ENCODE measurements at regions not wholly inside any gene's neighbourhood (a gene's known extent, or its start where the extent isn't known, plus 50 kb on each side); places are given as distances from the start of the nearest gene placed in this dataset.

GRCh38 chr1:200245473-200245872, 164.4 kb downstream of the ZNF281 start:
- Histone ChIP-seq H3K36me3 (ENCODE audit: control insufficient read depth, insufficient read depth, low read length) (no peaks in the 10 kb centered on the region), H3K4me2 (ENCODE audit: insufficient read depth, low read length) (no peak overlapping the region), H3K79me2 (ENCODE audit: control insufficient read depth, insufficient read depth, low read length) (no peaks in the 10 kb centered on the region), H2AFZ (ENCODE audit: low read depth, low read length) (no peak overlapping the region), H3K9me1 (ENCODE audit: control insufficient read depth, insufficient read depth, low read length) (no peaks in the 10 kb centered on the region), H3K9ac (ENCODE audit: insufficient read depth in 1 of 2, low read depth in 2 of 2, low read length in 2 of 2) (no peak overlapping the region), H3K27me3 (ENCODE audit: control insufficient read depth in 2 of 2, insufficient read depth in 2 of 2, low read length in 2 of 2) (peaks cover 3 to 13% of the 10 kb centered on the region in 2 experiments; a peak in 3 of 5 replicates), H3K4me1 (replicated peaks in 1 of 2; ENCODE audit: control insufficient read depth in 2 of 2, insufficient read depth in 2 of 2, low read length in 2 of 2) (peaks cover 0 to 6% of the 10 kb centered on the region in 2 experiments; a peak in 1 of 5 replicates), H3K9me3 (replicated peaks; ENCODE audit: control insufficient read depth, insufficient read depth, low read depth, low read length) (no peaks in the 10 kb centered on the region), H3K27ac (ENCODE audit: extremely low read depth, low read depth, low read length) (no peak overlapping the region), H4K20me1 (replicated peaks; ENCODE audit: control insufficient read depth, insufficient read depth, low read length) (no peaks in the 10 kb centered on the region), H3K4me3 (no peak overlapping the region)
- CTCF ChIA-PET (ENCODE audit: low intra/inter-chr PET ratio) = no interaction called here
- TF ChIP-seq ZFP36 (IDR thresholded peaks at IDR 0.05; ENCODE audit: low read depth, low read length, partially characterized antibody) (peak; percentile 26), CREM (IDR thresholded peaks at IDR 0.05; ENCODE audit: low read depth) (no peak)
- 2% methylated on average over 7 of the region's 7 CpGs for WGBS (ENCODE audit: insufficient coverage, low coverage, missing lambda C conversion rate)
- ATAC-seq (no peak), DNase-seq (ENCODE audit: extremely low read depth in 1 of 4, low spot score in 3 of 4) (peak in 3 of 4 experiments; percentile 23 to 36 (median 25)), FAIRE-seq (no peak)
- no TSS peak for BruUV-seq (replicated peaks)
- POLR2A ChIA-PET = interaction anchor here (1.1 to 1.3 kb wide), 2 partner anchors 8 to 10 kb away, joined by 4 read pairs; no protein-coding TSS in a partner anchor
- in situ Hi-C loops (cut with MboI) (no loop called here), intact Hi-C loops (cut with micrococcal nuclease) (no loop called here)

GRCh38 chr1:200243042-200243437, 166.8 kb downstream of the ZNF281 start:
- intact Hi-C loops (cut with micrococcal nuclease) = no loop called here
- DNase-seq (ENCODE audit: extremely low read depth in 1 of 4, low spot score in 3 of 4) (no peak), FAIRE-seq (no peak), ATAC-seq (peak; percentile 26; the same call in 2 of the 3 replicates)
- H3K36me3 ChIP-seq (ENCODE audit: control insufficient read depth, insufficient read depth, low read length) = no peaks in the 10 kb centered on the region
- H3K9me1 ChIP-seq (ENCODE audit: control insufficient read depth, insufficient read depth, low read length) = no peaks in the 10 kb centered on the region
- H4K20me1 ChIP-seq (replicated peaks; ENCODE audit: control insufficient read depth, insufficient read depth, low read length) = no peaks in the 10 kb centered on the region
- no peaks in the 10 kb centered on the region for H3K9me3 ChIP-seq (replicated peaks; ENCODE audit: control insufficient read depth, insufficient read depth, low read depth, low read length)
- H3K4me2 ChIP-seq (ENCODE audit: insufficient read depth, low read length) = peak overlapping the region; percentile 11; the same call in 1 of the 2 replicates
- H3K79me2 ChIP-seq (ENCODE audit: control insufficient read depth, insufficient read depth, low read length) = no peaks in the 10 kb centered on the region
- WGBS (ENCODE audit: insufficient coverage, low coverage, missing lambda C conversion rate) = 3% methylated on average over 11 of the region's 11 CpGs
- CTCF ChIA-PET (ENCODE audit: low intra/inter-chr PET ratio) = no interaction called here
- H3K4me1 ChIP-seq (replicated peaks in 1 of 2; ENCODE audit: control insufficient read depth in 2 of 2, insufficient read depth in 2 of 2, low read length in 2 of 2) = peaks cover 0 to 6% of the 10 kb centered on the region in 2 experiments; a peak in 1 of 5 replicates
- no peak overlapping the region for H3K27ac ChIP-seq (ENCODE audit: extremely low read depth, low read depth, low read length)
- in situ Hi-C loops (cut with MboI) = no loop called here
- H3K27me3 ChIP-seq (ENCODE audit: control insufficient read depth in 2 of 2, insufficient read depth in 2 of 2, low read length in 2 of 2) = peaks cover 3 to 11% of the 10 kb centered on the region in 2 experiments; a peak in 2 of 5 replicates
- no peak overlapping the region for H3K9ac ChIP-seq (ENCODE audit: insufficient read depth in 1 of 2, low read depth in 2 of 2, low read length in 2 of 2)
- no TSS peak for BruUV-seq (replicated peaks)
- POLR2A ChIA-PET = interaction anchor here (0.6 kb wide), 1 partner anchor 84 kb away, joined by 3 read pairs; no protein-coding TSS in a partner anchor
- H2AFZ ChIP-seq (ENCODE audit: low read depth, low read length) = peak overlapping the region; percentile 64
- H3K4me3 ChIP-seq = no peak overlapping the region
- TF ChIP-seq ZFPM2 (CRISPR knock-in tag; IDR thresholded peaks at IDR 0.05) (no peak), RCOR1 (IDR thresholded peaks at IDR 0.05; ENCODE audit: borderline replicate concordance in 1 of 2, low read depth in 2 of 2, low read length in 2 of 2) (0 out of 4 replicates have a peak, but pooled peaks of 1 of the 2 experiments have one; percentile 3), C11orf30 (IDR thresholded peaks at IDR 0.05; ENCODE audit: low read depth) (peak; percentile 4; the same call in 1 of the 2 replicates), RAD21 (CRISPR knock-in tag; conservative IDR thresholded peaks at IDR 0.05 in 1 of 2, IDR thresholded peaks at IDR 0.05 in 1 of 2) (0 out of 4 replicates have a peak, but pooled peaks of 1 of the 2 experiments have one; percentile 2), SLC30A9 (CRISPR knock-in tag; IDR thresholded peaks at IDR 0.05) (no peak), FOXA3 (CRISPR knock-in tag; conservative IDR thresholded peaks at IDR 0.05 in 1 of 2, IDR thresholded peaks at IDR 0.05 in 1 of 2) (peak in 1 of 2 experiments; percentile 75; a peak in 2 of 4 replicates), BMI1 (IDR thresholded peaks at IDR 0.05; ENCODE audit: low read length) (no peak), KLF6 (CRISPR knock-in tag; IDR thresholded peaks at IDR 0.05; ENCODE audit: borderline replicate concordance) (0 out of 2 replicates have a peak, but pooled peaks have one; percentile 32), HDAC2 (IDR thresholded peaks at IDR 0.05) (no peak), ZNF316 (IDR thresholded peaks at IDR 0.05) (no peak), PBX2 (CRISPR knock-in tag; IDR thresholded peaks at IDR 0.05; ENCODE audit: low read depth) (no peak), PBX2 (tag; conservative IDR thresholded peaks at IDR 0.05; ENCODE audit: low read depth) (no peak), ZNF668 (CRISPR knock-in tag; IDR thresholded peaks at IDR 0.05) (no peak)
